HEK293 (cell line): ENCODE measurements at regions not wholly inside any gene's neighbourhood (a gene's known extent, or its start where the extent isn't known, plus 50 kb on each side); places are given as distances from the start of the nearest gene placed in this dataset.

ENCODE experiments used
- SETDB1 ChIP-seq: IDR thresholded peaks from one replicate; pipeline ENCODE4 v1.6.1; 2017; ENCODE audit warnings: mild to moderate bottlenecking, low read length, moderate library complexity, mixed read lengths; ENCODE audit not compliant: insufficient read length
- ZBTB7A ChIP-seq: fragments of 450-650 bp; formaldehyde crosslinking; IDR thresholded peaks from 2 replicates; pipeline ENCODE4 v1.5.1; 2016; ENCODE audit warnings: low read depth, missing biosample characterization, missing genetic modification characterization
- ZFP37 ChIP-seq: fragments of 450-650 bp; formaldehyde crosslinking; IDR thresholded peaks from 2 replicates; pipeline ENCODE4 v1.5.1; 2016; ENCODE audit warnings: missing biosample characterization, missing genetic modification characterization
- ZNF138 ChIP-seq: fragments of 450-650 bp; formaldehyde crosslinking; IDR thresholded peaks from 2 replicates; pipeline ENCODE4 v1.5.1; 2016; ENCODE audit warnings: missing biosample characterization, missing genetic modification characterization, borderline replicate concordance
- ZNF274 ChIP-seq, 2 experiments: fragments of 200-500 bp in 1 of 2; fragments of 450-650 bp in 1 of 2; sonication (Bioruptor generic) in 1 of 2; formaldehyde crosslinking in 1 of 2; IDR thresholded peaks; 2 replicates each; pipeline versions ENCODE4 v1.5.1 to v1.6.1; 2014 to 2016; ENCODE audit warnings: borderline replicate concordance in 1 of 2, inconsistent platforms in 1 of 2, low read length in 1 of 2, missing biosample characterization in 1 of 2, missing genetic modification characterization in 1 of 2
- ZNF843 ChIP-seq: fragments of 450-650 bp; formaldehyde crosslinking; IDR thresholded peaks from 2 replicates; pipeline ENCODE4 v1.5.1; 2016; ENCODE audit warnings: missing biosample characterization, missing genetic modification characterization
- TF ChIP-seq, protein P1 (sequence below): fragments of 450-650 bp; formaldehyde crosslinking; IDR thresholded peaks from 2 replicates; pipeline ENCODE4 v1.5.1; 2016; ENCODE audit warnings: missing biosample characterization, missing genetic modification characterization
- TF ChIP-seq, protein P2 (sequence below): fragments of 450-650 bp; formaldehyde crosslinking; IDR thresholded peaks from 2 replicates; pipeline ENCODE4 v1.5.1; 2016; ENCODE audit warnings: missing biosample characterization, missing genetic modification characterization

DNA sequence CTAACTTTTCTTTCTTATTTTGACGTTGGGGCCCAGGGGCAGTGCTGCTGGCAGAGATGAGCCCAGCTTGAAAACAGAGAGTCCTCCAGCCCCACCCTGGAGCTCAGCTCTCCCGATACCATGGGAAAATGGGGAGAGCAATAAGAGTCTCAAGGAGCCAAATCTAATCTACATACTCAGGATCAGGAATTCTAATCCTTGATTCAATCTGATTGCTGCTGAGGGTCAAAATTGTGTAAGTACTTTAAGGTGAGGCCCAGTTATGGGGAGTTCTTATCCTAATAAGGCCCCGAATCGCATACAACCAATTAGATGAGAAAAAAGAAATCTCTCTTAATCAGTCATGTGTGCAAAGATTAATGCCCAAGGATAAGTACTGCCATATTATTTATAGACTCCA lies 202.9 kb downstream of the FAM76B start:
- TF ChIP-seq, protein P1, sequence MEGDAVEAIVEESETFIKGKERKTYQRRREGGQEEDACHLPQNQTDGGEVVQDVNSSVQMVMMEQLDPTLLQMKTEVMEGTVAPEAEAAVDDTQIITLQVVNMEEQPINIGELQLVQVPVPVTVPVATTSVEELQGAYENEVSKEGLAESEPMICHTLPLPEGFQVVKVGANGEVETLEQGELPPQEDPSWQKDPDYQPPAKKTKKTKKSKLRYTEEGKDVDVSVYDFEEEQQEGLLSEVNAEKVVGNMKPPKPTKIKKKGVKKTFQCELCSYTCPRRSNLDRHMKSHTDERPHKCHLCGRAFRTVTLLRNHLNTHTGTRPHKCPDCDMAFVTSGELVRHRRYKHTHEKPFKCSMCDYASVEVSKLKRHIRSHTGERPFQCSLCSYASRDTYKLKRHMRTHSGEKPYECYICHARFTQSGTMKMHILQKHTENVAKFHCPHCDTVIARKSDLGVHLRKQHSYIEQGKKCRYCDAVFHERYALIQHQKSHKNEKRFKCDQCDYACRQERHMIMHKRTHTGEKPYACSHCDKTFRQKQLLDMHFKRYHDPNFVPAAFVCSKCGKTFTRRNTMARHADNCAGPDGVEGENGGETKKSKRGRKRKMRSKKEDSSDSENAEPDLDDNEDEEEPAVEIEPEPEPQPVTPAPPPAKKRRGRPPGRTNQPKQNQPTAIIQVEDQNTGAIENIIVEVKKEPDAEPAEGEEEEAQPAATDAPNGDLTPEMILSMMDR (tag by site-specific recombination), result no peak
- TF ChIP-seq ZNF843 (tag by site-specific recombination), result no peak
- no peak for TF ChIP-seq ZNF138 (tag by site-specific recombination)
- no peak for TF ChIP-seq ZFP37 (tag by site-specific recombination)
- TF ChIP-seq, protein P2, sequence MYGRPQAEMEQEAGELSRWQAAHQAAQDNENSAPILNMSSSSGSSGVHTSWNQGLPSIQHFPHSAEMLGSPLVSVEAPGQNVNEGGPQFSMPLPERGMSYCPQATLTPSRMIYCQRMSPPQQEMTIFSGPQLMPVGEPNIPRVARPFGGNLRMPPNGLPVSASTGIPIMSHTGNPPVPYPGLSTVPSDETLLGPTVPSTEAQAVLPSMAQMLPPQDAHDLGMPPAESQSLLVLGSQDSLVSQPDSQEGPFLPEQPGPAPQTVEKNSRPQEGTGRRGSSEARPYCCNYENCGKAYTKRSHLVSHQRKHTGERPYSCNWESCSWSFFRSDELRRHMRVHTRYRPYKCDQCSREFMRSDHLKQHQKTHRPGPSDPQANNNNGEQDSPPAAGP (tag by site-specific recombination), result no peak
- no peak for TF ChIP-seq ZNF274 (IDR thresholded peaks at IDR 0.05; ENCODE audit: low read length)
- TF ChIP-seq ZNF274 (tag by site-specific recombination; IDR thresholded peaks at IDR 0.05; ENCODE audit: borderline replicate concordance), result no peak
- no peak for TF ChIP-seq ZBTB7A (tag by site-specific recombination)
- no peak for TF ChIP-seq SETDB1
